Keratinocyte (primary cell): ENCODE measurements at regions not wholly inside any gene's neighbourhood (a gene's known extent, or its start where the extent isn't known, plus 50 kb on each side); places are given as distances from the start of the nearest gene placed in this dataset.

ENCODE experiments used
- CTCF ChIP-seq, 3 experiments: IDR thresholded peaks in 1 of 3; conservative IDR thresholded peaks in 1 of 3; optimal IDR thresholded peaks in 1 of 3; 2 replicates in 2 of 3; 3 replicates in 1 of 3; pipeline versions ENCODE3 to v1.5.1; 2011; ENCODE audit warnings: low read length in 3 of 3, mild to moderate bottlenecking in 3 of 3, moderate library complexity in 2 of 3, control low read depth in 1 of 3, inconsistent platforms in 1 of 3; ENCODE audit not compliant: insufficient read depth in 2 of 3; ENCODE audit errors: extremely low read depth in 1 of 3
- EZH2 ChIP-seq: IDR thresholded peaks from one replicate; pipeline ENCODE4 v1.6.1; 2012; ENCODE audit warnings: inconsistent platforms, mild to moderate bottlenecking, low read length, moderate library complexity

DNA sequence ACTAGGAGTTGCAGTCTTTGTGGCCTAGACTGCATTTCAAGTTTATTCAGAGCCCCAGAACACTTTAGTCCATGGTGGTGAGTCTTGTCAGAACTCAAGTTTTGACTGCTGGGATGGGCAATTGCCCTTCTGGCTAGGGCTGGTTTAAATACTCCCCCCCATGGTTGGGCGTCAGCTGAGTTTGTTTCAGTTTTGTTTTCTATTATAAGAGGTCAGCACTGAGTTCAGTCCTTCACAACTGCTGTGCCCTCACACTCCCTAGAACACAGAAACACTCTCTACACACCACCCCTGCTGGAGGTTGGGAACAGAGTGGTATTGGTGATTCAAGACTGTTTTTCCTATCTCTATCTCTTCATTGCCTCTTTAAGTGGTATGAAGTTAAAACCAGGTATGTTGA lies 217.0 kb downstream of the GUCY2F start:
- TF ChIP-seq CTCF (optimal IDR thresholded peaks at IDR 0.05 in 1 of 3, IDR thresholded peaks at IDR 0.05 in 1 of 3, conservative IDR thresholded peaks at IDR 0.05 in 1 of 3; ENCODE audit: extremely low read depth in 1 of 3, insufficient read depth in 2 of 3, low read length in 3 of 3) = no peak
- no peak for TF ChIP-seq EZH2
